Subcutaneous abdominal adipose tissue (tissue), 5 donors: ENCODE measurements at regions not wholly inside any gene's neighbourhood (a gene's known extent, or its start where the extent isn't known, plus 50 kb on each side); places are given as distances from the start of the nearest gene placed in this dataset.

Source experiments
- H3K27ac ChIP-seq: one replicate; pipeline ENCODE4 v1.7.0; 2013; ENCODE audit warnings: low read depth, mild to moderate bottlenecking, inconsistent platforms, low read length, moderate library complexity
- H3K27me3 ChIP-seq, 5 donors: one replicate each; pipeline ENCODE4 v1.7.0; 2013; ENCODE audit warnings: low read length in 5 of 5, inconsistent platforms in 1 of 5; ENCODE audit not compliant: control insufficient read depth in 5 of 5, insufficient read depth in 4 of 5
- H3K36me3 ChIP-seq, 5 donors: one replicate each; pipeline ENCODE4 v1.7.0; 2013; ENCODE audit warnings: low read length in 5 of 5; ENCODE audit not compliant: control insufficient read depth in 5 of 5, insufficient read depth in 5 of 5
- H3K4me1 ChIP-seq, 5 donors: one replicate each; pipeline ENCODE4 v1.7.0; 2013; ENCODE audit warnings: low read length in 5 of 5, mild to moderate bottlenecking in 3 of 5, moderate library complexity in 1 of 5; ENCODE audit not compliant: control insufficient read depth in 5 of 5, insufficient read depth in 5 of 5
- H3K4me3 ChIP-seq, 5 donors: one replicate each; pipeline ENCODE4 v1.7.0; 2013; ENCODE audit warnings: low read length in 5 of 5, low read depth in 1 of 5
- H3K9ac ChIP-seq, 5 donors: one replicate each; pipeline ENCODE4 v1.7.0; 2013; ENCODE audit warnings: low read length in 5 of 5, mild to moderate bottlenecking in 4 of 5, moderate library complexity in 3 of 5
- H3K9me3 ChIP-seq, 5 donors: one replicate each; pipeline ENCODE4 v1.7.0; 2013; ENCODE audit warnings: low read length in 5 of 5; ENCODE audit not compliant: control insufficient read depth in 5 of 5
- donor health status: healthy.
- donor health status: healthy.
- donor health status: healthy.
- donor health status: healthy.
- donor health status: healthy.

DNA sequence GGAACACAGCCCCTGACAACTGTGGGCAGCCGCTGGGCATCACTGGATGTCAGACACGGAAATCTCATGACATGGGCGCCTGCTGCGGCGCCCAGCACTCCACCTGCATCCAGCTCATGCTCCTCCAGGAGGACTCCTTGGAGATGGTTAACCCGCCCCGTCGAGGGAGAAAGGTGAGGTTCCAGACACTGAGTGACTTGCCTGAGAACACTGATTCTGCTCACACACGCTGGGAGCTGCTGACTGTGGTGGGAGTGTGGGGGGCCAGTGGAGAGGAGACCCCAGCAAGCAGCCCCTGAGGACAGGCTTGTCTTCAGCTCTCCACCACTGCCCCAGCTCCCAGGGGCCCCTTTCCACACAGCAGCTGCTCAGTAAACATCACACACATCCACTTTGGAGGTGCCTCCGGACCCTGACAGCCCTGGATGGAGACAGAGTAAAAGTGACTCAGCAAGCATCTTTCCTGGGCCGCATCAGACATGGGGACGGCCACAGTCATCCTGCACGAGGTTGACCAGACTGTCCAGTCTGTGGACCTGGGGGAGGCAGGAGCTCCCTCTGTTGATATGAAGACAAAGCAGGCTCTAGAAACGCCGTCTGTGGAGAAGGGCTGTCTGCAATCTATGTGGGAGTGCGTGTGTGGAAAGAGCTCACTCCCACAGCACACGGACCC is 283.7 kb upstream of the IRX4 start:
- Histone ChIP-seq H3K4me3 (no peak overlapping the region), H3K9ac (no peak overlapping the region), H3K27me3 (peaks cover 13 to 35% (median 28%) of the 10 kb centered on the region in 5 donors), H3K27ac (no peak overlapping the region), H3K9me3 (no peaks in the 10 kb centered on the region), H3K36me3 (no peaks in the 10 kb centered on the region), H3K4me1 (peaks cover 0 to 3% (median 0%) of the 10 kb centered on the region in 5 donors)

DNA sequence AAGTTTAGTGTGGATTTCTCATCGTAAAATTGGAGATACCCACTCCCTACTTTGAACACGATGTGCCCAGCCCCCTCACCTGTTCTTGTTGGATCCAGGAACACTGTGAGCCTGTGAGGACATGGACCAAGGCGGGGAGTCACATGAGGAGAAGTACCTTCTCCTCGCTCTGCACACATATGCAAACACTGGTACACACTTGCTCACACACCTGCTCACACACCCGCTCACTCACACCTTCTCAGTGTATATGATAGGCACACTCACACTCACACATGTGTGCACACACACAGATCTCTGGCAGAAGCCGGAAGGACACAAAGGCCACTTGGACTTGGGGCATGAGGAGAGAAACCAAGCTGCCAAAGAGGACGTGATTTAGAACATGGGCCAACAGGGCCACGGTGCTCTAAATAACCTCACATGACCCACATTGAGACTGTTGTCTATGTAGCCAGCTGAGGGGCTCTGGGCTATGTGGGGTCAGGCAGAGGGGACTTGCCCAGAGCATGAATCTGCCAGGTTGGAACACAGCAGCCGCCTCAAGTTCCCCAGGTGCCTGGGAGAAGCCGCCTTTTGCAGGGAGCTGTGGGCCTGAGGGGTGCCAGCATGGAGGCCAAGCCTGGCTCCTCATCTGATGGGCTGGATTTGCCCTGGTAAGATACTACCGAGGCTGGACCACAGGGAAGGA is 283.0 kb upstream of the IRX4 start:
- Histone ChIP-seq H3K27me3 (peaks cover 6 to 35% (median 25%) of the 10 kb centered on the region in 5 donors), H3K4me3 (no peak overlapping the region), H3K27ac (no peak overlapping the region), H3K36me3 (no peaks in the 10 kb centered on the region), H3K4me1 (peaks cover 0 to 3% (median 0%) of the 10 kb centered on the region in 5 donors), H3K9me3 (no peaks in the 10 kb centered on the region), H3K9ac (no peak overlapping the region)

DNA sequence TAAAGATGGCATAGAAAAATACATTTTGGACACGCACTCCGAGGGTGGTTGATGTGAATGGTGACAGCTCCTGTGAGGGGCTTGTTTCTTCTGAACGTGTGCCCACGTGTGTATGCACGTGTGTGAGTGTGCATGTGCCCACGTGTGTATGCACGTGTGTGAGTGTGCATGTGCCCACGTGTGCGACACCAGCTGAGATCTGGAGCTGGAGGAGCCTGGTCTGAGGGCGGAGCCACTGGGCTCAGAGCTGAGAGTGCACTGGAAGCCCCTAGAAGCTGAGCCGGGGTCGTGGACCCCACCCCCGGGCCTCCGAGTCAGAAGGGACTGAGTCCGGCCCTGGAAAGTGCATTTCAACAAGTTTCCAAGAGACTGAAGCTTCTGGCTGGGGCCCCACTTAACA is 282.5 kb upstream of the IRX4 start:
- H3K27me3 ChIP-seq: peaks cover 4 to 30% (median 22%) of the 10 kb centered on the region in 5 donors
- no peak overlapping the region for H3K9ac ChIP-seq
- H3K9me3 ChIP-seq: no peaks in the 10 kb centered on the region
- H3K4me1 ChIP-seq: peaks cover 0 to 3% (median 0%) of the 10 kb centered on the region in 5 donors
- H3K4me3 ChIP-seq: no peak overlapping the region
- no peak overlapping the region for H3K27ac ChIP-seq
- H3K36me3 ChIP-seq: no peaks in the 10 kb centered on the region

DNA sequence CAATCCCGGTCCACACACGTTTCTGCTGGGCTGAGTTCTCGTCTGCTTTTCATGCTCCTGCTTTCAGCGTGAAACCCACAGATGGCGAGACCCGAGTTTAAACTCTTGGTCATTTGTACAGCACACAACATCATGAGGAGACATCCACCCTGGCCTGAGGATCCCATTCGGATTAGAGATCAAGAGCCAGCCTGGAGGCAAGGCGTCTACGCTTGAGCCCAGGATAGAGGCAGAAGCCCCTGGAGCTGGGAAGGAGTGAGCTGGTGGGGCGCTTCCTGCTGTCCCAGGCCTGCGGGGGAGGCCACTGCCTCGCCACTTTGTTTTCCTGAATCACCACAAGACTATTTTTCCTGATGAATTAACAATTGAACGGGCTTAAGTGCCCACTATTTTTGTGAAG is 281.9 kb upstream of the IRX4 start:
- Histone ChIP-seq H3K27me3 (peaks cover 4 to 27% (median 18%) of the 10 kb centered on the region in 5 donors), H3K9me3 (no peaks in the 10 kb centered on the region), H3K36me3 (no peaks in the 10 kb centered on the region), H3K27ac (no peak overlapping the region), H3K4me1 (peaks cover 0 to 3% (median 0%) of the 10 kb centered on the region in 5 donors), H3K4me3 (no peak overlapping the region), H3K9ac (no peak overlapping the region)

DNA sequence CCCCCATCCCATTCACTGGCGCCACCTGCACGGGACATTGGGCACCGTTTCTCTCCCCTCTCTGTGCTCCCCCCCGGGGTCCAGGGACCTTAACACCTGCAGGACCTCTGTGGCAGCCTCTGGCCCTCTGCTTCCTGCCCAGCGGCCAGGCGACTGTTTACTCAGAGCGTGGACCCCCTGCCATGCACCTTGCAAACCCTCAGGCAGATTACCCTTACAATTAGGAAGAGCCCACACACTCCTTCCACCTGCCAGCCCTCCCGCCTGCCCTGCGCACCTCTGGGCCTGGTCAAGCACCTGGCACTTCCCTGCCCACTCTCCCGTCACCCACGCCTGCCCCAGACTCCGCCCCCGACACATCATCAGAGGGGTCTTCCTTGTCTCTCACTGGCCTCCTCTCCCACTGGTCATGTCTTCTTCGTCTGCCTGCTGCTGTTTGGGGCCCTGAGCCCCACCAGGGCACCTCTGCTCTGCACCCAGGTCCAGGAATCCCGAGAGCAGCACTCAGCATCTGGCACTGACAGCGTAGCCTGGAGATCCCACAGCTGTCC is 281.3 kb upstream of the IRX4 start:
- Histone ChIP-seq H3K9ac (no peak overlapping the region), H3K4me1 (peaks cover 0 to 2% (median 0%) of the 10 kb centered on the region in 5 donors), H3K4me3 (no peak overlapping the region), H3K36me3 (no peaks in the 10 kb centered on the region), H3K9me3 (no peaks in the 10 kb centered on the region), H3K27ac (no peak overlapping the region), H3K27me3 (peaks cover 4 to 27% (median 16%) of the 10 kb centered on the region in 5 donors)

DNA sequence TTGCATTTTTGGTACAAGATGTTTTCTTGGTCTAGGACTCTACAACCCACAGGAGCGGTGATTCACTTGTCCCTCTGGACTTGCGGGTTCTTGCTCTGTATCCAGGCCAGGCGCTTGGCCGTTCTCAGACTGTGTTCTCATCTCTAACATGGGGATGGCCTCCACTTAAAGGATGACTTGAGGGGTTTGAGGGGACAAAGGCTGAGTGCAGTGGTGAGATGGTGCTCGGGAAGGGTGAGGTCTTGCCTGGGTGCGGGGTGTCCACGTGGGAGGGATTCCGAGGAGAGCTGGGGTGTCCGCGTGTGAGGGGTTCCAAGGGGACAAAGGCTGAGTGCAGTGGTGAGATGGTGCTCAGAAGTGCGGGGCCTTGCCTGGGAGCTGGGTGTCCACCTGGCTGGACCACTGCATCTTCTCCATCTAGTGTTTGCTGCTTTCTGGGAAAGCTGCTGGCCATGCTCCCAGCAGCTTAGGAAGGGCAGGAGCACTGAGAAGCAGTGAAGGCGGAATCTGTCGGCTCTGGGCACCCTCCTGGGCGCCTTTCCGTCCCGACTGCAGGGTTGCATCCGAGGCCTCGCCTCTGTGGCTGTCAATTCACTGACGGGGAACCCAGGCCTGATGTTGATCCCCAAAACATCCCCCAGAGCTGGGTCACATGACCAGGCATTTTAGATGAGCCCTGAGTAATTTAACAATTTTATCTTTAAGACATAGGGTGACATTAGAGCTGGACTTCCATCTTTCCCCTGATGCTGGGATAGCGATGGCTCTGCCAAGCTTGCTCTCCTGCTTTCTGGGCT is 280.5 kb upstream of the IRX4 start:
- Histone ChIP-seq H3K27me3 (peaks cover 4 to 27% (median 13%) of the 10 kb centered on the region in 5 donors), H3K27ac (no peak overlapping the region)

DNA sequence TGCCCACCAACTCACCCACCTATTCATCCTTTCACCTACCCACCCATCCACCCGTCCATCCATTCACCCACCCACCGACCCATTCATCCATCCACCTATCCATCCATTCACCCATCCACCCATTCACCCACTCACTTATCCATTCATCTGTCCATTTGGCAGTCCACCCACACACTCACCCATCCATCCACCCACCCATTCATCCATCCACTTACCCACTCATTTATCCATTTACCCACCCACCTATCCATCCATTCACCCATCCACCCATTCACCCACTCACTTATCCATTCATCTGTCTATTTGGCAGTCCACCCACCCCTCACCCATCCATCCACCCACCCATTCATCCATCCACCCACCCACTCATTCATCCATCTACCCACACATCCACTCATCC is 278.1 kb upstream of the IRX4 start:
- no peak overlapping the region for H3K4me3 ChIP-seq
- H3K36me3 ChIP-seq: no peaks in the 10 kb centered on the region
- no peak overlapping the region for H3K9ac ChIP-seq
- H3K9me3 ChIP-seq: no peaks in the 10 kb centered on the region
- no peaks in the 10 kb centered on the region for H3K4me1 ChIP-seq
- H3K27ac ChIP-seq: no peak overlapping the region
- H3K27me3 ChIP-seq: peaks cover 0 to 12% (median 4%) of the 10 kb centered on the region in 5 donors

More for the DNA sequence above, 280.5 kb upstream of the IRX4 start:
- H3K9ac ChIP-seq: no peak overlapping the region
- no peaks in the 10 kb centered on the region for H3K4me1 ChIP-seq
- H3K9me3 ChIP-seq: no peaks in the 10 kb centered on the region
- no peaks in the 10 kb centered on the region for H3K36me3 ChIP-seq
- H3K4me3 ChIP-seq: no peak overlapping the region

DNA sequence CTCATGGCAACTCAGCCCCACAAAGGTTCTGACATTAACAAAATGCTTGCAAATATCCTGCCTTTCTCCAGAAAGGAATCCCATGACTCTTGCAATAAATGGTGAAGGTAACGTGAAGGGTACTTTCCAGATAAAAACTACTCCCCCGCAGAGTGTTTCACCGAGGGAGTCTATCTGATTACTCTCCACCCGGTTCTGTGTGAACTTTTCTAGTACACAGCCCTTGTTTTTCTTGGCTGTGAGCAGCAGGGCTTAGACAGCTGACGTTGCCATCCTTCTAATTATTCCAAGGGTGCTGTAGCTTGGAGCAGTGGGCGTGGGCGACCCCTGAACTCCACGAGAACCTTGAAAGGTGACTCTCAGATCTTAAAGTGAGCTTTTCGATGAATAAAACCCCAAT is 276.0 kb upstream of the IRX4 start:
- Histone ChIP-seq H3K27me3 (no peaks in the 10 kb centered on the region), H3K36me3 (no peaks in the 10 kb centered on the region), H3K9ac (no peak overlapping the region), H3K27ac (no peak overlapping the region), H3K9me3 (no peaks in the 10 kb centered on the region), H3K4me1 (no peaks in the 10 kb centered on the region), H3K4me3 (no peak overlapping the region)

DNA sequence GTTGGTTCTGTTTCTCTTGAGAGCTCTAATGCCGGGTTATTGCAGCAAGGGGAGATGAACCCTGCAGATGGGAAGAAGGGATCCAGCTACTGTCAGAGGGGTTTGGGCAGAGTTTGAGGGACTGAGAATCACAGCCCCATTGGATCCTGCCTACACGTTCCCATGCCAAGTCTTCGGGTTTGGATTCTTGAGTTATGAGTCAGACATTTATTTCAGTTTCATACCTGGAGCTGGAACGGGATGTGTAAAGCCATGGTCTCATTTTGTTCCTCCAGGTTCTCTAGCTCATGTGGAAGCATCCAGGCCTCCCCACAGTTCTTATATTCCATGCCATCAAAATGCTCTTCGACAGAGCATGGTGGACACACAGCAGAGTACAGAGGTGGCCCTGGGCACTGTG is 275.4 kb upstream of the IRX4 start:
- H3K36me3 ChIP-seq: no peaks in the 10 kb centered on the region
- no peaks in the 10 kb centered on the region for H3K9me3 ChIP-seq
- H3K9ac ChIP-seq: no peak overlapping the region
- no peak overlapping the region for H3K27ac ChIP-seq
- no peak overlapping the region for H3K4me3 ChIP-seq
- no peaks in the 10 kb centered on the region for H3K4me1 ChIP-seq
- no peaks in the 10 kb centered on the region for H3K27me3 ChIP-seq

DNA sequence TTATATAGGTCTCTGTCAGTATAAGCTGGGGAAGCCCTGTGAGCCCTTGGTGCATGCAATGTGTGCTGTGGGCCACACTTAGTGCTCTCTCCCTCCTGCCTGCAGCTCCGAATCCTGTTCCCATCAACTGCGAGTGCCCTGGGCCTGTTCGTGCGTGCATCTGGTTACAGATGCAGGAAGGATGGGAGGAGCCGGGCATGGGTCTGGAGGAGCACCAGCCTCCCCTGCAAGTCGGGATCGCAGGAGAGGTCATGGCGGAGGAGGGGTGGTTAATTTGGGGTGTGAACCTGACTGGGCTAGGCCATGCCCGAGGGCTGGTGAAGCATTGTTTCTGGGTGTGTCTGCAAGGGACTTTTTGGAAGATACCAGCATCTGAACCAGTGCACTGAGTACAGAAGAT is 274.6 kb upstream of the IRX4 start:
- Histone ChIP-seq H3K9ac (no peak overlapping the region), H3K9me3 (no peaks in the 10 kb centered on the region), H3K4me1 (no peaks in the 10 kb centered on the region), H3K27ac (no peak overlapping the region), H3K36me3 (no peaks in the 10 kb centered on the region), H3K4me3 (no peak overlapping the region), H3K27me3 (no peaks in the 10 kb centered on the region)
